ENCODE measurements at regions not wholly inside any gene's neighbourhood (a gene's known extent, or its start where the extent isn't known, plus 50 kb on each side); places are given as distances from the start of the nearest gene placed in this dataset.

DNA sequence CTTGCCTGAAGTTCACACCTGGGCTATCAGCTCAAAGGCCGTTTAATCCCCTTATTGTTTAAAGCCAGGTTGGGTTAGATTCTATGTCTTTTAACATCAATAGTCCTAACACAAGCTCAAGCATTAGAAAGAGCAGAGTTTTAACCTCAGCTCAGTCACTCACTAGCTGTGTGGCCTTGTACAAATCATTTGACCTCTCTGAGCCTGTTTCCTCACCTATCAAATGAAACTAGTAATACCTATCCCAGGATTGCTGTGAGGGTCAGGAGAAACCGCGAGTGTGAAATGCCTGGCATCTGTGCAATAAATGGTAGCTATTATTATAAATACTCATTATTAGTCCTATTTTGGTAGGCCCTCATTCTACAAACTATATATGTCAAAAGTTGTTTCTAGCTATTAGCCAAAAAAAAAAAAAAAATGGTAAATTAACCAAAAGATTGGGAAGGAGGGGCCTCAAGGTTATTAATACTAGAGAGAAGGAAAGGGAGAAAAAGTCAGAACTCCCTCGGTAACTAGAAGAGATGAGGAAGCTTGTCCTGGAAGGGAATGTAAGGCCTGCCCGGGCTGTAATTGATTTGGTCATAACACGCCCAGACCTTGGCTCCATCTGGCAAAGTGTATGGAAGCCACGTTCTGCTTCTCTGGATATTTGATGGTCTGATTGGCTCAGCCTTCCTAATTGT is 510.5 kb upstream of the PROK2 start:
- TF ChIP-seq POLR2A (IDR thresholded peaks at IDR 0.05; ENCODE audit: extremely low read depth, insufficient read length), result no peak
- no peak for TF ChIP-seq CTCF (IDR thresholded peaks at IDR 0.05; ENCODE audit: low read depth, low read length)
- TF ChIP-seq, protein P1, sequence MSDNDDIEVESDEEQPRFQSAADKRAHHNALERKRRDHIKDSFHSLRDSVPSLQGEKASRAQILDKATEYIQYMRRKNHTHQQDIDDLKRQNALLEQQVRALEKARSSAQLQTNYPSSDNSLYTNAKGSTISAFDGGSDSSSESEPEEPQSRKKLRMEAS (IDR thresholded peaks at IDR 0.05; ENCODE audit: low read depth, low read length), result no peak
- TF ChIP-seq MYC (IDR thresholded peaks at IDR 0.05; ENCODE audit: low read depth, low read length), result no peak
- no peak for DNase-seq (ENCODE audit: low read depth)
- no peak overlapping the region for H3K4me3 ChIP-seq (ENCODE audit: low read depth, low read length)

- DNase-seq (ENCODE audit: low read depth), result no peak
- TF ChIP-seq POLR2A (IDR thresholded peaks at IDR 0.05; ENCODE audit: extremely low read depth, insufficient read length) (no peak), MYC (IDR thresholded peaks at IDR 0.05; ENCODE audit: low read depth, low read length) (no peak), CTCF (IDR thresholded peaks at IDR 0.05; ENCODE audit: low read depth, low read length) (no peak)
- TF ChIP-seq, protein P1 (IDR thresholded peaks at IDR 0.05; ENCODE audit: low read depth, low read length), result no peak
- H3K4me3 ChIP-seq (ENCODE audit: low read depth, low read length), result no peak overlapping the region
Observed at GRCh38 chr3:72290859-72291638, 506.1 kb upstream of the PROK2 start.

DNA sequence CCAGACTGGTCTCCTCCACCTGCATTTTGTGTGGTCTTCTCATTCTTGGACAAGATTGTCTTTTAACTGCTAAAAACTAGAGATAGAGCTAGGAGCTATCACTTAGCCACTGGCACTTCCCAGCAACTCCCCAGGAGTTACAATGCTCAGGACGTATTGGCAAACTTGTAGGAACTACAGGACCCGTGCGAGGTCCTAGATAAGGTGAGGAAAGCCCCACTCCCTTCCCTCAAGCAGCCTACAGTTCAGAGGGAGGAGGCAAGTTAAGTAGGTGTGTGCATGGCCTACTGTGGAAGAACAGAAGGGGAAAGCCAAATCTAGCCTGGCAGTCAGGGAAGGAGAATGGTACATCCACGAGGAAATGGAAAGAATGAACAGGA is 504.7 kb upstream of the PROK2 start:
- no peak overlapping the region for H3K4me3 ChIP-seq (ENCODE audit: low read depth, low read length)
- no peak for DNase-seq (ENCODE audit: low read depth)
- TF ChIP-seq MYC (IDR thresholded peaks at IDR 0.05; ENCODE audit: low read depth, low read length), result no peak
- TF ChIP-seq, protein P1 (IDR thresholded peaks at IDR 0.05; ENCODE audit: low read depth, low read length), result no peak
- TF ChIP-seq POLR2A (IDR thresholded peaks at IDR 0.05; ENCODE audit: extremely low read depth, insufficient read length), result no peak
- TF ChIP-seq CTCF (IDR thresholded peaks at IDR 0.05; ENCODE audit: low read depth, low read length), result no peak

DNA sequence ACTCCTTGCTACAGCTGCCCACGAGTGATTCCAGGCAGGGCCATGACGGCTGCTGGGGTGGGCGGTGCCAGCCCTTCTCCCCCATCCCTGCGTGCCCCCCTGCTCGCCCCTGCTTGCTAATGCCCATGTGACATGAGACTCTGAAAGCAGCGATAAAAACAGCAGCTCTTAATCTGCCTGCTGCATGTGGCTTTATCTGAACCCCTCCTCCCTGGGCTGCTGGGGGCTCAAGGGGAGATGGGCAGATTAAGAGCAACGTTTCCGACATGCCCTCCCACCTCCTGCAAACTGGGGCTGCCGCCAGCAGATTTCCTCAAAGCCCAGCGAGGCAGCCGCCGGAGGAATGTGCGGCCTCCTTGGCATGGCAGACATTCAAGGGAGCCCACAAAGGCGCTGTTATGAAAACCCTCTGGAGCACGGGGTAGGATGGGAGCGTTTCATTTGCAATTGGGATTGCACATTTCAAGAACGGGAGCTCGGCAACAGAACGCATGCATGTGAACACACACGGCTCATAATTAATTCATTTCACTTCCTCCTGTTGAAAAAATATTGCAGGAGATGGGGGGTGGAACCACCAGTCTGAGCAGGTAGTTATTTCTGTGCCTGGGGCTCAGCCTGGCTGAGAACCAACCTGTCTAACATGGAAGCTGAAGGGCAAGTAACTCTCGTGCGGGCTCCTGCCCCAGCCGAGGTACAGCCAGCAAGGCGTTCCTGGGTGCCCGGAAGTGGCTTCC is 504.2 kb upstream of the PROK2 start:
- H3K4me3 ChIP-seq (ENCODE audit: low read depth, low read length), result no peak overlapping the region
- peak; percentile 38 for DNase-seq (ENCODE audit: low read depth)
- TF ChIP-seq POLR2A (IDR thresholded peaks at IDR 0.05; ENCODE audit: extremely low read depth, insufficient read length), result no peak
- TF ChIP-seq MYC (IDR thresholded peaks at IDR 0.05; ENCODE audit: low read depth, low read length), result no peak
- TF ChIP-seq, protein P1 (IDR thresholded peaks at IDR 0.05; ENCODE audit: low read depth, low read length), result no peak
- TF ChIP-seq CTCF (IDR thresholded peaks at IDR 0.05; ENCODE audit: low read depth, low read length), result no peak

DNA sequence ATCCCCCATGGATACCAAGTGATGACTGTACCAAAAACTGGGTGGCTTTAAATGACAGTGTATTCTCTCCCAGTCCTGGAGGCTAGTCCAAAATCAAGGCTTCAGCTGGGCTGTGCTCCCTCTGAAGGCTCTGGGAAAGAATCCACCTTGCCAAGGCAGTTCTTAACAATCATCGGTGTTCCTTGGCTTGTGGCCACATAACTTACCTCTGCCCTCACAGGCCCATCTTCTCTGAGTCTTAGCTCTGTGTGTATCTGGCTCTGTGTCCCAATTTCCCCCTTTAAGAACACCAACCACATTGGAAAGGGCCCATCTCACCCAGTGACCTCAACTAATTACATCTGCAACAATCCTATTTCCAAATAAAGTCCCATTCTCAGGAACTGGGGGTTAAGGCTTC is 503.0 kb upstream of the PROK2 start:
- no peak overlapping the region for H3K4me3 ChIP-seq (ENCODE audit: low read depth, low read length)
- no peak for DNase-seq (ENCODE audit: low read depth)
- TF ChIP-seq POLR2A (IDR thresholded peaks at IDR 0.05; ENCODE audit: extremely low read depth, insufficient read length) (no peak), MYC (IDR thresholded peaks at IDR 0.05; ENCODE audit: low read depth, low read length) (no peak), CTCF (IDR thresholded peaks at IDR 0.05; ENCODE audit: low read depth, low read length) (no peak)
- TF ChIP-seq, protein P1 (IDR thresholded peaks at IDR 0.05; ENCODE audit: low read depth, low read length), result no peak
